ENCODE measurements at regions not wholly inside any gene's neighbourhood (a gene's known extent, or its start where the extent isn't known, plus 50 kb on each side); places are given as distances from the start of the nearest gene placed in this dataset.

- no peak for TF ChIP-seq ZNF687 (CRISPR knock-in tag; IDR thresholded peaks at IDR 0.05)
- no peak for TF ChIP-seq TIGD3 (CRISPR knock-in tag; IDR thresholded peaks at IDR 0.05; ENCODE audit: borderline replicate concordance)
- TF ChIP-seq CREM (IDR thresholded peaks at IDR 0.05) = no peak
- no peak for TF ChIP-seq CREM (CRISPR knock-in tag; IDR thresholded peaks at IDR 0.05)
- no peak for TF ChIP-seq SIX4 (CRISPR knock-in tag; IDR thresholded peaks at IDR 0.05)
These were observed 84.6 kb downstream of the HMHB1 start (continued) for GRCh38 chr5:143896516-143896915.

GRCh38 chr5:143896966-143897365, 85.0 kb downstream of the HMHB1 start:
- ChIA-PET POLR2A (no interaction called here), CTCF (ENCODE audit: low intra/inter-chr PET ratio, low total read pairs) (no interaction called here)
- in situ Hi-C loops (cut with HindIII; ENCODE audit: extremely low pct_ligation_motif_present, low pct_unique_long_range_greater_than_20kb) = no loop called here
- intact Hi-C loops (cut with micrococcal nuclease; ENCODE audit: unreplicated experiment) = no loop called here
- Histone ChIP-seq H3K27me3 (ENCODE audit: control insufficient read depth in 1 of 2, insufficient read depth in 2 of 2, low read length in 2 of 2) (peaks cover 0 to 7% of the 10 kb centered on the region in 2 experiments; a peak in 1 of 5 replicates), H4K20me1 (ENCODE audit: insufficient read depth, low read length) (no peaks in the 10 kb centered on the region), H3K4me3 (replicated peaks in 1 of 3; ENCODE audit: insufficient read depth in 1 of 3, low read depth in 2 of 3, low read length in 3 of 3) (no peak overlapping the region), H3K36me3 (replicated peaks in 1 of 2; ENCODE audit: control insufficient read depth in 1 of 2, insufficient read depth in 2 of 2, low read length in 2 of 2) (no peaks in the 10 kb centered on the region), H3K79me2 (ENCODE audit: insufficient read depth, low read length) (no peaks in the 10 kb centered on the region), H2AFZ (ENCODE audit: low read length) (no peak overlapping the region), H3K9ac (ENCODE audit: insufficient read depth, low read depth, low read length) (no peak overlapping the region), H3K9me3 (ENCODE audit: low read length) (no peaks in the 10 kb centered on the region), H3K27ac (ENCODE audit: extremely low read length, insufficient read depth, low read length) (no peak overlapping the region), H3K4me1 (ENCODE audit: insufficient read depth, low read length) (no peaks in the 10 kb centered on the region), H3K4me2 (ENCODE audit: low read depth, low read length) (no peak overlapping the region)
- no TSS peak for BruUV-seq (replicated peaks)
- FAIRE-seq (no peak), DNase-seq (ENCODE audit: low spot score) (no peak), ATAC-seq (no peak)
- TF ChIP-seq MAFF (IDR thresholded peaks at IDR 0.05; ENCODE audit: low read depth, low read length) (no peak), TEAD2 (CRISPR knock-in tag; IDR thresholded peaks at IDR 0.05) (no peak), ZBTB8A (CRISPR knock-in tag; IDR thresholded peaks at IDR 0.05; ENCODE audit: borderline replicate concordance, low read depth) (no peak)

Measured in HepG2 (cell line).